ENCODE measurements at regions not wholly inside any gene's neighbourhood (a gene's known extent, or its start where the extent isn't known, plus 50 kb on each side); places are given as distances from the start of the nearest gene placed in this dataset.

DNA sequence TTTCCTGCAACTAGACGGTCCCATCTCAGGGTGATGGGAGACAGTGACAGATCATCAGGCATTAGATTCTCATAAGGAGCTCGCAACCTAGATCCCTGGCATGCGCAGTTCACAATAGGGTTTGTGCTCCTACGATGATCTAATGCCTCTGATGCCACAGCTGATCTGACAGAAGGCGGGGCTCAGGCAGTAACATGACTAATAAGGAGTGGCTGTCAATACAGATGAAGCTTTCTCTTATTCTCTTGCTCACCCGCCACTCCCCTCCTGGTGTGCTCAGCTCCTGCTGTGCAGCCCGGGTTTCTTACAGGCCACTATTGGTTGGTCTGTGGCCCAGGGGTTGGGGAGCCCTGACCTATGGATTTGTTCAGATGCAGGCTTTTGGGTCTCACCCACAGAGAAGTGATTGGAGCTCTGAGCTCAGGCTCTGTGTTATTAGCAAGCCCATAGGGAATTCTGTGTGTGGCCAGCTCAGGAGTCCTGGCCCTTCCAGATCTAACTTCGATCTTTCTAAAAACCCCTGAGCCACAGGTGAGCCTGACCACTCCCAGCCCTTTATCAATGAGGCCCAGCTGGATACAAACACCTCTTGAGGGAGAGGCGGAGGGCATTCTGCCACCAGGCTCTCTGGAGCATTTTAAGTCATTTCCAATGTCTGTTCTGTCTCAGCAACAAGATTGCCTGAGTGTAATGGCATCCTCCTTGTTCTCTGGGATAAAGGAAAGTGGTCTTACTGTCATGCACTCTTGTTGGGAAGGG is 351.8 kb downstream of the BUD13 start:
- H3K27ac ChIP-seq: no peak overlapping the region
- TF ChIP-seq, protein P1, sequence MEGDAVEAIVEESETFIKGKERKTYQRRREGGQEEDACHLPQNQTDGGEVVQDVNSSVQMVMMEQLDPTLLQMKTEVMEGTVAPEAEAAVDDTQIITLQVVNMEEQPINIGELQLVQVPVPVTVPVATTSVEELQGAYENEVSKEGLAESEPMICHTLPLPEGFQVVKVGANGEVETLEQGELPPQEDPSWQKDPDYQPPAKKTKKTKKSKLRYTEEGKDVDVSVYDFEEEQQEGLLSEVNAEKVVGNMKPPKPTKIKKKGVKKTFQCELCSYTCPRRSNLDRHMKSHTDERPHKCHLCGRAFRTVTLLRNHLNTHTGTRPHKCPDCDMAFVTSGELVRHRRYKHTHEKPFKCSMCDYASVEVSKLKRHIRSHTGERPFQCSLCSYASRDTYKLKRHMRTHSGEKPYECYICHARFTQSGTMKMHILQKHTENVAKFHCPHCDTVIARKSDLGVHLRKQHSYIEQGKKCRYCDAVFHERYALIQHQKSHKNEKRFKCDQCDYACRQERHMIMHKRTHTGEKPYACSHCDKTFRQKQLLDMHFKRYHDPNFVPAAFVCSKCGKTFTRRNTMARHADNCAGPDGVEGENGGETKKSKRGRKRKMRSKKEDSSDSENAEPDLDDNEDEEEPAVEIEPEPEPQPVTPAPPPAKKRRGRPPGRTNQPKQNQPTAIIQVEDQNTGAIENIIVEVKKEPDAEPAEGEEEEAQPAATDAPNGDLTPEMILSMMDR (IDR thresholded peaks at IDR 0.05): no peak
- no peaks in the 10 kb centered on the region for H3K36me3 ChIP-seq
- H3K4me3 ChIP-seq: no peak overlapping the region
- intact Hi-C loops (cut with DNase I; ENCODE audit: low total_unique reads): no loop called here
- no peak for DNase-seq
- no peaks in the 10 kb centered on the region for H3K9me3 ChIP-seq
- H3K27me3 ChIP-seq: peaks cover 0 to 9% of the 10 kb centered on the region in 2 donors
- no peaks in the 10 kb centered on the region for H3K4me1 ChIP-seq

DNA sequence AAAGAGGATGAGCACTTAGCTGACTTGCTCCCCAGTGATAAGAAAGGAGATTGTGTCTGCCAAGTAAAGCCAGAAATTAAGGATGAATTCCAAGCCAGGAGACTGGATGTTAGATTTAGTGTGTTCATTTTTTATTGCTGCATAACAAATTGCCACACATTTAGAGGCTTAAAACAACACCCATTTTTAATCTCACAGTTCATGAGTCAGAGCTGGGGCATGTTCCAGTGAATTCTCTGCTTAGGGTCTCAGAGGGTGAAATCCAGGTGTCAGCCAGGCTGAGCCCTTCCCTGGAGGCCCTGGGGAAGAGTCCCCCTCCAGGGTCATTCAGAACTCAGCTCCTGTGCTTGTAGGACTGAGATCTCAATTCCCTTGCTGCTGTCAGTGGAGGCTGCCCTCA is 352.8 kb downstream of the BUD13 start:
- Histone ChIP-seq H3K9me3 (no peaks in the 10 kb centered on the region), H3K4me3 (no peak overlapping the region), H3K4me1 (no peaks in the 10 kb centered on the region), H3K27me3 (peaks cover 0 to 9% of the 10 kb centered on the region in 2 donors), H3K36me3 (no peaks in the 10 kb centered on the region), H3K27ac (no peak overlapping the region)
- TF ChIP-seq, protein P1 (IDR thresholded peaks at IDR 0.05): no peak
- no peak for DNase-seq
- intact Hi-C loops (cut with DNase I; ENCODE audit: low total_unique reads): no loop called here

DNA sequence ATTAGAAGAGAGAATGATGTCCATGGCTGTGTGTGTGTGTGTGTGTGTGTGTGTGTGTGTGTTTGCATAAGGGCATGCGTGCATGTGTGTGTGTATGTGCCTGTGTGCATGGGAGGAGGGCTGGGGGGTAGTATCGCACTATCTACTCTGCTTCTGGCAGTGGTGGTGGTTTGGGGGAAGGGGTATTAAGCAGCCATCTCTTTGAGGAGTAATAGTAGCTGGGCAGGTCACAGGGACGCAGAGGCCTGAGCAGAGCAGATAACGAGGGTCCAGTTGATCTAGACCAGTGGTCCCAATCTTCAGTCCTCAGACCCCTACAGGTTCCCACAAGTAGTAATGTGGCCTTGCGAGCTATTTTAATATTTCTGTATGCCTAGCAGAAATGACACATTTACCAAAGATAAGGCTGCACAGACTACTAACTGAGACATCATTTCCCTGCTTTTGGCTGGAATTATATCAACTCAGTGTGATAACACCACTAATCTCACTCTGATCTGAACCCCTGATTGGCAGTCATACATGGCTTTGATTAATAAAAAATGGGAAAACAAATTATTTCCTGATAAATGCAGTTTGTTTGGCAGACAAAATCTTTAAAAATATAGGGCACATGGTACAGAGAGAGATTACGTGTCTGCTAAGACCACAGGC is 354.3 kb downstream of the BUD13 start:
- no peak overlapping the region for H3K4me3 ChIP-seq
- H3K36me3 ChIP-seq: no peaks in the 10 kb centered on the region
- intact Hi-C loops (cut with DNase I; ENCODE audit: low total_unique reads): no loop called here
- no peak overlapping the region for H3K27ac ChIP-seq
- H3K4me1 ChIP-seq: no peaks in the 10 kb centered on the region
- no peaks in the 10 kb centered on the region for H3K9me3 ChIP-seq
- TF ChIP-seq, protein P1 (IDR thresholded peaks at IDR 0.05): no peak
- no peak for DNase-seq
- peaks cover 0 to 3% of the 10 kb centered on the region in 2 donors for H3K27me3 ChIP-seq

DNA sequence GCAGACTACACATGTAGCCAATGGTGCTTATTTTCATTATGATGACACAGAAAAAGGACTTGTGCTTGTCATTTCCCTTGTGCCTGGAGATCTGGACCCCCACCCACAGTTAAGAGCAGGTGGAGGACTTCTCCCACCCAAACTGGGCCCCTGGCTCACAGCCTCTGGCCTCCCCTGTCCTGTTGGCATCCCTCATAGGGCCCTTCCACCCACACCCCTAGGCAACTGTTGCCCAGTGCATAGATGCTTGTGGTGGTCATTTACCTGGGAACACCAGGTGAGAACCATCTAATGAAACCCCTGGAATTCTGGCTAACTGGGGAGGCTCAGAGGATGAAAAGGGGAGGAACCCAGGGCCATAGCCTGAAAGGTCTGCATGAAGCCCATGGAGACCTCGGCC is 355.9 kb downstream of the BUD13 start:
- Histone ChIP-seq H3K27ac (no peak overlapping the region), H3K9me3 (no peaks in the 10 kb centered on the region), H3K4me3 (no peak overlapping the region), H3K4me1 (no peaks in the 10 kb centered on the region), H3K36me3 (no peaks in the 10 kb centered on the region), H3K27me3 (peaks cover 0 to 3% of the 10 kb centered on the region in 2 donors)
- TF ChIP-seq, protein P1 (IDR thresholded peaks at IDR 0.05): no peak
- intact Hi-C loops (cut with DNase I; ENCODE audit: low total_unique reads): no loop called here
- DNase-seq: no peak

DNA sequence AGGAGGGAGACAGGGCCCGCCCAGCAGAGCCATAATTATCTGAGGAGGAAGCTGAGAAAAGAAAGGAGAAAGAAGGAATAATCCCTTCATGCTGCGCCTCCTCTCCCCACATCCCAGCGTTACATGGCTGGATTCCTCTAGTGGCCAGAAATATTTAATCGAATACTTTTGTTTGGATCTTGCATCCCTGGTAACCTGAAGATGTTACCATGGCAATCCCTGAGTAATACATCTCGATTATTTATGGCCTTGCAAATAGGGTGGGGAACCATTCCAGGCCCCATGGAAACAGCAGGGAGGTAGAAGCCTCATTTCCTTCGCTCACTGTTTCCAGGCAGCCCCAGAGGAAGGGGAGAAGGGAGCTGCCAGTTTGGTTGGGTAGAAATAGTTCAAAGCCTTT is 357.7 kb downstream of the BUD13 start:
- intact Hi-C loops (cut with DNase I; ENCODE audit: low total_unique reads): no loop called here
- TF ChIP-seq, protein P1 (IDR thresholded peaks at IDR 0.05): no peak
- DNase-seq: no peak
- Histone ChIP-seq H3K27ac (no peak overlapping the region), H3K9me3 (no peaks in the 10 kb centered on the region), H3K27me3 (peaks cover 0 to 3% of the 10 kb centered on the region in 2 donors), H3K36me3 (no peaks in the 10 kb centered on the region), H3K4me3 (no peak overlapping the region), H3K4me1 (no peaks in the 10 kb centered on the region)
